WERI-Rb-1 (cell line): ENCODE measurements at regions not wholly inside any gene's neighbourhood (a gene's known extent, or its start where the extent isn't known, plus 50 kb on each side); places are given as distances from the start of the nearest gene placed in this dataset.

Source experiments
- DNase-seq: peaks from one replicate; pipeline ENCODE4 v3.0.0-alpha.2; 2020
- H3K27ac ChIP-seq: fragments of 250-450 bp; sonication (Bioruptor Pico); 2 replicates; pipeline ENCODE4 v1.5.1; 2020; ENCODE audit warnings: mild to moderate bottlenecking, moderate library complexity
- H3K27me3 ChIP-seq: fragments of 250-450 bp; sonication (Bioruptor Pico); 2 replicates; pipeline ENCODE4 v1.5.1; 2021; ENCODE audit warnings: mild to moderate bottlenecking, low read depth, moderate library complexity; ENCODE audit not compliant: insufficient read depth, severe bottlenecking
- H3K36me3 ChIP-seq: fragments of 250-450 bp; sonication (Bioruptor Pico); 2 replicates; pipeline ENCODE4 v1.5.1; 2020; ENCODE audit warnings: mild to moderate bottlenecking, moderate library complexity
- H3K4me3 ChIP-seq: 2 replicates; pipeline ENCODE4 v1.5.1; 2011; ENCODE audit warnings: low read depth, mild to moderate bottlenecking, control low read depth, low read length
- H3K9me3 ChIP-seq: fragments of 250-450 bp; sonication (Bioruptor Pico); 2 replicates; pipeline ENCODE4 v1.5.1; 2021; ENCODE audit warnings: mild to moderate bottlenecking, moderate library complexity; ENCODE audit not compliant: severe bottlenecking
- TF ChIP-seq, protein P1 (sequence below): IDR thresholded peaks from 2 replicates; pipeline ENCODE4 v1.5.1; 2011; ENCODE audit warnings: low read depth, mild to moderate bottlenecking, control low read depth, inconsistent platforms, low read length

DNA sequence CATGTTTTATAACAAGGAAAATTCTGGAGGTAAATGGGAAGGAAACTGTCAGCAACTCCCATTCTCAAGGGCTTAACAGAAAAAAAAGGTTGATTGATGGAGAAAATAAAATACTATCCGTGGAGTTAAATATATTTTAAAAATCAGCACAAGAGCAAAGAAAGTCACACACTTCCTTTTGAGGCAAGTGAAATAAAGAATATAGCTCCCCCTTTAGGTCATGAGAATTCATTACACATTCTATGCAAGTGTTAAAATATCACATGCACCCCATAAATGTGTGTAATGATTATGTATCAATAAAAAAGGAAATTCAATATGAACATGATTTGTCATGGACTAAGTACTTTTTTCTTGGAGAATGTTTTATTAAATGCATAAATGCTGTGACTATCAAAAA lies 349.2 kb downstream of the TPBG start:
- TF ChIP-seq, protein P1, sequence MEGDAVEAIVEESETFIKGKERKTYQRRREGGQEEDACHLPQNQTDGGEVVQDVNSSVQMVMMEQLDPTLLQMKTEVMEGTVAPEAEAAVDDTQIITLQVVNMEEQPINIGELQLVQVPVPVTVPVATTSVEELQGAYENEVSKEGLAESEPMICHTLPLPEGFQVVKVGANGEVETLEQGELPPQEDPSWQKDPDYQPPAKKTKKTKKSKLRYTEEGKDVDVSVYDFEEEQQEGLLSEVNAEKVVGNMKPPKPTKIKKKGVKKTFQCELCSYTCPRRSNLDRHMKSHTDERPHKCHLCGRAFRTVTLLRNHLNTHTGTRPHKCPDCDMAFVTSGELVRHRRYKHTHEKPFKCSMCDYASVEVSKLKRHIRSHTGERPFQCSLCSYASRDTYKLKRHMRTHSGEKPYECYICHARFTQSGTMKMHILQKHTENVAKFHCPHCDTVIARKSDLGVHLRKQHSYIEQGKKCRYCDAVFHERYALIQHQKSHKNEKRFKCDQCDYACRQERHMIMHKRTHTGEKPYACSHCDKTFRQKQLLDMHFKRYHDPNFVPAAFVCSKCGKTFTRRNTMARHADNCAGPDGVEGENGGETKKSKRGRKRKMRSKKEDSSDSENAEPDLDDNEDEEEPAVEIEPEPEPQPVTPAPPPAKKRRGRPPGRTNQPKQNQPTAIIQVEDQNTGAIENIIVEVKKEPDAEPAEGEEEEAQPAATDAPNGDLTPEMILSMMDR = 0 out of 2 replicates have a peak, but pooled peaks have one; percentile 15
- peaks cover 6% of the 10 kb centered on the region for H3K9me3 ChIP-seq
- DNase-seq = no peak
- no peaks in the 10 kb centered on the region for H3K27me3 ChIP-seq
- H3K36me3 ChIP-seq = no peaks in the 10 kb centered on the region
- no peak overlapping the region for H3K4me3 ChIP-seq
- no peak overlapping the region for H3K27ac ChIP-seq

DNA sequence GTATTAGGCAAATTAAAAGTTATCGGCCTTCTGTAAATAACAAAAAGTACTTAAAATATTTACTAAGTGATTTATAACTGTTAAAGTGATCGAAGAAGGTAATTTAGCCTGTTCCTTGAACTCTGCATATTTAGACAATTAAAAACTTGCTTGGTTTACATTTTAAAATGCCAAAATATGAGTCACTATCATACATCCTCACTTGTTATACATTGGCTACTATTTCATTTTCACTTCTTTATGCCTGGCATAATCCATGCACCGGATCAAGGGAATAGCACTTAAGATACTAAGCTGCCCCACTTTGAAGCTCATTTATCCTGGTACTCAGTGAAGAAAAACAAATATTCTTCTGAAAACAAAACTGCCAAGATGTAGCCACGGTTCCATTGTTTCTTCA lies 344.6 kb downstream of the UBE3D start:
- no peaks in the 10 kb centered on the region for H3K9me3 ChIP-seq
- H3K36me3 ChIP-seq = no peaks in the 10 kb centered on the region
- no peak overlapping the region for H3K4me3 ChIP-seq
- H3K27ac ChIP-seq = no peak overlapping the region
- no peaks in the 10 kb centered on the region for H3K27me3 ChIP-seq
- TF ChIP-seq, protein P1 = no peak
- DNase-seq = no peak

DNA sequence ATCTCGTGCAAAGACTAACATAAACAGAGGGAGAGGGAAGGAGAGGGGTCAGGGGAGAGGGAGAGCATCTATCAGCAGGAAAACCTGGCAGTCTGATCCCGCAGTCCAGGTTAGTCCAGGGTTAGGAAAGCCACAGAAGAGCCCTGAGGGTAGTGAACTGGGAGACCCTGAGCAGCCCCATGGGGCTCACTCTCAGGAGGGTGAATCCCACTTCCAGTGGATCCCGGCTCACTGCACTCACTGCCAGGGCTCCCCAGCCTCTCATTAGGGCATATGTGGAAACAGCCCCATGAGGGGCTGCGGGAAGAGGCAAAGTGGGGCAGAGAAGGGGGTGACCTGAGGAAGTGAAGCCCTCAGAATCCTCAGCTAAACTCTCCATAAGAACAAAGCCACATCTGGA lies 329.9 kb downstream of the UBE3D start:
- H3K4me3 ChIP-seq = no peak overlapping the region
- H3K36me3 ChIP-seq = no peaks in the 10 kb centered on the region
- no peaks in the 10 kb centered on the region for H3K9me3 ChIP-seq
- DNase-seq = no peak
- H3K27me3 ChIP-seq = no peaks in the 10 kb centered on the region
- no peak overlapping the region for H3K27ac ChIP-seq
- TF ChIP-seq, protein P1 = no peak

DNA sequence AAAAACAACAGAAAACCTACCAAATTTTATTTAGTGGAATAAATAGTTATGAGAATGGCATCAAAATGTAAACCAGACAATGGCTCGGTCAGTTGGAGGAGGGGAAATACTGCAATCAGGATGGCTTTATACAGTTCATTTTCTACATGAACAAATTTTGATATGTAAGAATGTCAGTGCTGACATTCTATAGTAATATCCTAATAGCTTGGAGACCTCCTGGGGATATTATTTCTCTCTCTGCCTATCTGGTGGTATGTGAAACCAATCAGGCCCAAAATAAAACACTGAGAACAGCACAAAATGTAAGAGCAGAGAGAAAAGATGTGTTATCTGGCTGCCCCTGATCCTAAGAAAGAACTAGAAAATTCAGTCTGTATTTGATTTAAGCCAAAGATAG lies 327.7 kb downstream of the UBE3D start:
- no peak overlapping the region for H3K27ac ChIP-seq
- DNase-seq = no peak
- H3K4me3 ChIP-seq = no peak overlapping the region
- TF ChIP-seq, protein P1 = no peak
- no peaks in the 10 kb centered on the region for H3K27me3 ChIP-seq
- H3K36me3 ChIP-seq = no peaks in the 10 kb centered on the region
- no peaks in the 10 kb centered on the region for H3K9me3 ChIP-seq

DNA sequence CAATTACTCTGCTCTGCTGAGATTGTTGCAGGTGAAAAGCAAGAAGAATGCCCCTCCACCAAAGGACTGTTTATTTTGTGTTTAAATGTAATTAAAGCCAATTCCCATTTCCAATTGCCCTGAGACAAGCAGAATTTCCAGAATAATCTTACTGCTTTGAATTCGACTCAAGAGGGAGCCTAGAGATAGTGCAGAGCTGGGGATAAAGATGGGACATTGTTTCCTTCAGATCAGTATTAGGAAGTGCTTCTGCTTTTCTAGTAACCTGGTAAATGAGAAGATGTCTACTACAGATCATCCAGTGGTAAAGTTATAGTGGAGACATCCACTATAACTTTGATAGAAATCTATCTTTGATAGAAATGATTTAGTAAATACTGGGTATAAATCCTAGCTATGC lies 326.9 kb downstream of the UBE3D start:
- no peaks in the 10 kb centered on the region for H3K9me3 ChIP-seq
- no peaks in the 10 kb centered on the region for H3K36me3 ChIP-seq
- no peak overlapping the region for H3K4me3 ChIP-seq
- no peak overlapping the region for H3K27ac ChIP-seq
- TF ChIP-seq, protein P1 = no peak
- DNase-seq = no peak
- no peaks in the 10 kb centered on the region for H3K27me3 ChIP-seq

DNA sequence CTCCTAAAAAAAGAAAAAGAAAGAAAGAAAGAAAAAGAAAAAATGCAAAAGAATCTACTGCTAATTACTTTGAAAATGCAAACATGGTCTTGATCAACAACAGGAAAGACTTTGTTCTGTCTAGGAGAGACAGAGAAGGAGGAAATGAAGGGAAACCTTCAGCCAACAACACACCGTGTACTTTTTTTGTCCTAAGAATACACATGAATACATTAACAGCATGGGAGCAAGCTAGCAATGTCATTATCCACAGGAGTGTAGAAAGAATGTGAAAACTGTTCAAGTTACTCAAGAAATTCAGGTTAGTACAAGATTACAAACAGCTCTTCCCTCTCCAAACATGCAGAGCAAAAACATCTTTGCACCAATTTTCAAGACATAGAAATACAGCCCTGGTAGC lies 326.3 kb downstream of the UBE3D start:
- Histone ChIP-seq H3K9me3 (no peaks in the 10 kb centered on the region), H3K4me3 (no peak overlapping the region), H3K36me3 (no peaks in the 10 kb centered on the region), H3K27ac (no peak overlapping the region), H3K27me3 (no peaks in the 10 kb centered on the region)
- no peak for DNase-seq
- TF ChIP-seq, protein P1 = no peak
